Prostate gland (tissue), 2 donors: ENCODE measurements at regions not wholly inside any gene's neighbourhood (a gene's known extent, or its start where the extent isn't known, plus 50 kb on each side); places are given as distances from the start of the nearest gene placed in this dataset.

Experiments
- POLR2A ChIP-seq: fragments of 450-650 bp; IDR thresholded peaks from one replicate; pipeline ENCODE4 v1.6.1; 2016; ENCODE audit warnings: antibody characterized with exemption, mild to moderate bottlenecking
- TF ChIP-seq, protein P1 (sequence below), 4 experiments: fragments of 200-600 bp in 2 of 4; fragments of 450-650 bp in 2 of 4; sonication (generic) in 2 of 4; IDR thresholded peaks; 1 replicate in 3 of 4; 2 replicates in 1 of 4; pipeline ENCODE4 v1.5.1; 2016 to 2019; ENCODE audit warnings: antibody characterized with exemption in 4 of 4, mild to moderate bottlenecking in 2 of 4, moderate library complexity in 2 of 4

DNA sequence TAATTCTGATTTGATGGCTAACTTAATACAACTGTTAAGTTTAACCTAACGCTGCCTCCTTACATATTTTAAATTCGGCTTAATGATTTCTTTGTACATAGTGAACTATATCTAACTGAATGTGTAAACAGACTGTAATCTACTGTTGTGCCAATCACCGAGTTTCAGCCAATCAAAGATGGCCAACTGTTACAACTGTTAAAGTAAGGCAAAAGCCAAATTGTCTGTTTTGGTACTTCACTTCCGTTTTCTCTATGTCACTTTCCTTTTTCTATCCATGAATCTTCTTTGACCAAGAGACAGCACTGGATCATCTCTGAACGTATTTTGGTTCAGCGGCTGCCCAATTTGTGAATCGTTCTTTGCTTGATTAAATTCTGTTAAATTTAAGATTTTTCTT is 137.0 kb downstream of the LMLN start:
- TF ChIP-seq, protein P1, sequence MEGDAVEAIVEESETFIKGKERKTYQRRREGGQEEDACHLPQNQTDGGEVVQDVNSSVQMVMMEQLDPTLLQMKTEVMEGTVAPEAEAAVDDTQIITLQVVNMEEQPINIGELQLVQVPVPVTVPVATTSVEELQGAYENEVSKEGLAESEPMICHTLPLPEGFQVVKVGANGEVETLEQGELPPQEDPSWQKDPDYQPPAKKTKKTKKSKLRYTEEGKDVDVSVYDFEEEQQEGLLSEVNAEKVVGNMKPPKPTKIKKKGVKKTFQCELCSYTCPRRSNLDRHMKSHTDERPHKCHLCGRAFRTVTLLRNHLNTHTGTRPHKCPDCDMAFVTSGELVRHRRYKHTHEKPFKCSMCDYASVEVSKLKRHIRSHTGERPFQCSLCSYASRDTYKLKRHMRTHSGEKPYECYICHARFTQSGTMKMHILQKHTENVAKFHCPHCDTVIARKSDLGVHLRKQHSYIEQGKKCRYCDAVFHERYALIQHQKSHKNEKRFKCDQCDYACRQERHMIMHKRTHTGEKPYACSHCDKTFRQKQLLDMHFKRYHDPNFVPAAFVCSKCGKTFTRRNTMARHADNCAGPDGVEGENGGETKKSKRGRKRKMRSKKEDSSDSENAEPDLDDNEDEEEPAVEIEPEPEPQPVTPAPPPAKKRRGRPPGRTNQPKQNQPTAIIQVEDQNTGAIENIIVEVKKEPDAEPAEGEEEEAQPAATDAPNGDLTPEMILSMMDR (IDR thresholded peaks at IDR 0.05) = no peak
- TF ChIP-seq POLR2A = no peak
